GM12892 (cell line): ENCODE measurements at regions not wholly inside any gene's neighbourhood (a gene's known extent, or its start where the extent isn't known, plus 50 kb on each side); places are given as distances from the start of the nearest gene placed in this dataset.

Source experiments
- POLR2A ChIP-seq: IDR thresholded peaks from 2 replicates; pipeline ENCODE4 v1.6.1; 2011; ENCODE audit warnings: low read depth, low read length, control low read depth
- POLR2AphosphoS5 ChIP-seq: IDR thresholded peaks from 2 replicates; pipeline ENCODE4 v1.6.1; 2011; ENCODE audit warnings: low read depth, low read length, control low read depth
- TAF1 ChIP-seq: IDR thresholded peaks from 2 replicates; pipeline ENCODE4 v1.6.1; 2011; ENCODE audit warnings: low read depth, mild to moderate bottlenecking, control low read depth, low read length, borderline replicate concordance

DNA sequence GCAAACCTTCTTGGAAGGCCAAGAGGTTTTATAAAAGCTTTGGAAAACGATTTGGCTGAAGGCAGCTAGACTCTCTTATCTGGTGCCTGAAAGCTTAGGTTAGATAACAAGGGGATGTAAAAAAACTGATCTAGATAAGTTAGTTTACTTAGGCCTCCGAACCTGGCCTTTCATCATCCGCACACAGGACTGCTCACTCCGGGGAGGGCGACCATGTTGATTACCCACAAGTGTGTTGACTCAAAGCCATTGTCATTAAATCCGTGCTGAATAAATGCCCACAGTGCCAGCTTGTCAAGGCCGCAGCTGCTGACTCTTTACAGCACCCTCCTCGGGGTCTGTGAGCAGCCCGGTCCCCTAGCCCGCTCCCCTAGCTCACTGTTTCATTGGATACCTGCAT lies 112.3 kb downstream of the ZFAND4 start:
- TF ChIP-seq POLR2A (no peak), POLR2AphosphoS5 (no peak), TAF1 (no peak)
